HG03342 (cell line): ENCODE measurements at regions not wholly inside any gene's neighbourhood (a gene's known extent, or its start where the extent isn't known, plus 50 kb on each side); places are given as distances from the start of the nearest gene placed in this dataset.
A peak's percentile ranks its signal among the peaks of the same experiment; 100 is the strongest.

Experiments
- ATAC-seq: cut with Tn5 transposase; IDR thresholded peaks from one replicate; pipeline ENCODE4 v1.9.1; 2021; ENCODE audit warnings: mild to moderate bottlenecking, moderate library complexity; ENCODE audit not compliant: unreplicated experiment

DNA sequence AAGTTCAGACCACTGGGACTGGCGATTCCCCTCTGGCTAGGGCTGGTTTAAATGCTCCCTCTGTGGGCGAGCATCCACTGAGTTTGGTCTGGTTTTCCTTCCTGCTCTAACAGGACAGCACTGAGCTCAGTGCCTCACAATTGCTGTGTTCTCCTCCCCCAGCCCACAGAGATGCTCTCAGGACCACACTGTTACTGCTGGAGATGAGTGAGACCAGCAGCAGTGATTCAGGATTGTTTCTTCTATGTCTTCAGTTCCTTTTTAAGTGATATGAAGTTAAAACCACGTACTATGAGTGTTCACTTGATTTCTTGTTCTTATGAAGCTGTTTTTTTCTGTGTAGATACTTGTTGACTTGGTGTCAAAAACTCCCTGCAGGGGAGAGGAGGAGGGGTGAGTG lies 180.4 kb upstream of the COL8A1 start:
- ATAC-seq, result no peak

DNA sequence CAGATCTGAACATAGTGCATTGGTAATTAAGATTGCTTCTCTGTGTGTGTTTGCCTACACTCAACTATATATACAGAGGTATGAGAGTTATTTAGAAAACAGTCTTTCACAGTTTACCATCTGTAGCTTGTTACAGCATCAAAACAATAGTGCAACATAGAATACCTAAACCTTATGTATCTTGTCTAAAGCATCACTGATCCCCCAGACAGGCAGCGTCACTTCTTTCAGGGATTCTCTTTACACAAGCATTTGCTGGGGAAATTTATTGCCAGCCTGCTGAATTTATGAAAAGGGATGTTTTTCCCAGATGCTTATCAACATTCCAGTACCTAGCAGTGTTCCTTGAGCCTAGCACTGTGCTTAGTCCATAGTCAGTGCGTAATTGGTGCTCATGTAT lies 195.8 kb upstream of the COL8A1 start:
- ATAC-seq, result no peak

DNA sequence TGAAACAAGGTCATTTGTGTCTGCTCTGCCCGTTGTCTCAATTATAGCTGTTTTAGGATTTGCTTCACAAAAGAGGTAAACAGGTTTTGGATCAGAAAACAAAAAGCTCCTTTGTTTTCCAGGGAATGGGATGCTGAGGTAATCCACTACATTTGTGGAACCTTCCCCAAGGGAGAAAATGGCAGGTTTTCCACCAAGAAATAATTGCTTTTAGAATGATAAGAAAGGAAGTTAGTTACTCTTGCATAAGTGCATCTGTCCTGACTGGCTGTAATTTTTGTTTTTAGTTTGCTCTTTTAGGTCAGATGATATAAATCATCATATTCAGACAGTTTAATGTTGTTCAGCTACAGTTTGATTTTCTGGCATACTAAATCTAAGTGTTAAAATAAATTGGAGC lies 198.5 kb upstream of the COL8A1 start:
- ATAC-seq, result no peak

DNA sequence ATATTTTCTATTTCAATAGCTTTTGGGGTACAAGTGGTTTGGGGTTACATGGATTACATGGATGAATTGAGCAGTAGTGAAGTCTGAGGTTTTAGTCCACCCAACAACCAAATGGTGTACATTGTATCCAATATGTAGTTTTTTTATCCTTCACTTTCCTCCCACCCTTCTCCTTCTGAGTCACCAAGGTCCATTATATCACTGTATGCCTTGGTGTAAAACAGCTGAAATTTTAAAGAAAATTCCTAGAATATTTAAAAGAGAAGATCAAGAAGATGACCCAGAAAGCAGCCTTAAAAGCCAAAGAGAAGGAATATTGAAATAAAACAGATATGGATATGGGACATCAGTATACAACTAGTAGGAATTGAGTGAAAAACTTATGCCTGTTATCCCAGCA lies 204.2 kb upstream of the COL8A1 start:
- no peak for ATAC-seq

DNA sequence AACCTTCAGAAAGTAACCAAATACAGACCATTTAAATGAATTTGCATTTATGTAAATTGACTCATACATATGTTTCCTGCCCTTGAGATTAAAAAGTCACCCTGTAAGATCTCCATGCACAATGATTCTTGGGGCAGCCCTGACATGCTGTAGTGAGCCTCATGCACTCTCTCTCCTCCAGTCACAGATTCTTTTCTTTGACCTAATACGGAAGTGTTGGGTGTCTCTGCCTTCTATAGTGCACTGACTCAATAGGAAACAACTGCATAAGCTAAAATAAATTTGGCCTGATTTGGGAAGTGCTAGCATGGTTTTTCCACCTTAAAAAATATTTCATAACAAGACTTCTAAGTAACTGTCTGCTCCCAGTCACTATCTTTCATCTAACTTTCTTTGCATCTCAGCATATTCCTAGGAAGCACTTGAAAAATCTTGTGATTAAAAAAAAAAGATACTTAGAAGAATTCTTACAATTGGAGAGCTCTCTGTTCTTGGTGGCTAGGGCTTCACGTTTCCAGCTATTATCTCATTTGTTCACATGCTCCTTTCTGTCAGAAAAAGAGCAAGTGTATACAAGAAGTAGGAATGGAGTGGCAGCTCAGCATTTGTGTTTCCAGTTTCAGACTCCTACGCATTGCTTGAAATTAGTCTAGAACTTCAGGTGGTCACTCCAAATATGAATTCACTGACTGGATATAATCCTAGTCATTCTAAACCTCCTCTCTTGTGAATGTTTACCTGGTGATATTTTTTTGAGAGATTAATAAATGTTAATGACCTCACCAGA lies 207.9 kb upstream of the COL8A1 start:
- peak; percentile 66 for ATAC-seq

DNA sequence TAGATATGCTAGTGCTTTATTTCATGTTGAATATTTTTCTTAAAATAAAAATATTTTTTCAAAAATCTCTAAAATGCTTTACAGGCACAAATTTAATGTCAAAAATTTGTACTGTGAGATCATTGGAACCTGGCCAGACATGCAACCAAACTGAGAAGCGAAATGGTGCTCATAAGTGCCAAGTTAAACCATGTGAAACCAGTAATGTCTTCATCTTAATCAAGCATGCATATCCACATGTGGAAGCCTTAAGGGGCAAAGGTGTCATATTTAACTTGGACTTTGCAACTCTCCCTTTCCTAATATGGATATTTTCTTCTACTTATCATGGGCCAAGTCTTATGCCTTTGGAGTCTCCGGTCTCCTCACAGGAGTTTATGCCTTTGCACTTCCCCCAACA lies 208.9 kb upstream of the COL8A1 start:
- ATAC-seq, result no peak

DNA sequence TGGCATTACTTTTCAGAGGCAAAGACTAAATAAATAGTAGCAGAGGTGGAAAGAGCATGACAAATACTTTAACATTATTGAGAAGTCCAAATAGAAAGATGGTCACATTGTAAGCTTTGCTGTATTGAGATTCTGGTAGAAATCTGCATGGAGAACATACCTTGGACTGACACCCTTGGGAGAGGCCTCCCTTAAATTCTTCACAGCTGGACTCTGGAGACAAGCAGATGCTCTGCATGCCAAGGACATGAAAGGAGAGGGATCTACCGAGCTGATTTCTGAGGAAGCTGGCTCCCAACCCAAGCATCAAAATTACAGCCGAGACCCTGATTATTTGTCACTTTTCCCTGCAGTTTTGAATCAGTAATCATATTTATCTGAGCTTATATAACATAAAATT lies 212.5 kb upstream of the COL8A1 start:
- ATAC-seq, result no peak

DNA sequence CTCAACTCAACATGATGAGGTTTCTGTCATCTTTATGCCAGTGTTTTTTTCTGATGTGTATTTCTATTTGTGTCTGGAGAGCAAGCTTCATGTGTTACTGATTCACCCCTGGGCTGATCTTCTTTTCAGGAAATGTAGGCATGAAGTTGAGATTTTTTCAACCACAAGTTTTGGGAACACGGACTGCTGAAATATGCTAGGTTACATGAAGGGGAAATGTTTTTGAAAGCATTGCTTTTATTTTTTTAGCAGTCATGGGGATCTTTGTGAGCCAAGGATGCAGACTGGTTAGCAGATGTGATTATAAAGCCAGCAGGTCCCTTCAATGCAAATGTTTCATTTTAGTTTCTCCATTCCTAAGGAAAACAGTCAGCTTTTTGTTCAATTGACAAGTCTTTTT lies 219.3 kb upstream of the COL8A1 start:
- no peak for ATAC-seq

DNA sequence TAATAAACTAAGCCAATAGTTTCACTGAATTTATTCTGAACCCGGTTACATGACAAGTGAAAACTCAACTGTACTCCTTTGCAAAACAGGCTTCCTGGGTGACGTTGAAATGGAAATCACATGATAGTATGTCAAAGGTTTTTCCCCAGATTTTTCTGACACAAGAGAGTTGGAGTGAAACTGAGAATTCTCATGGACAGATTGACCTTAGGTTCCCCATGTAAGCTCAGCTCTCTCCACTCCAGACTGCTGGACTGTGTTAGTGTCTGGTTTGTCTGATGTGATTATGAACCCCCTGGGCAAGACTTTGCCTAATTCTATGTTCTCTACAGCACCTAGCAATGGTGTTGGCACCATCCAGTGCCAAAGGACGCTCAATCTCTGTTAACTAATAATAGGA lies 219.7 kb upstream of the COL8A1 start:
- ATAC-seq, result peak; percentile 73

DNA sequence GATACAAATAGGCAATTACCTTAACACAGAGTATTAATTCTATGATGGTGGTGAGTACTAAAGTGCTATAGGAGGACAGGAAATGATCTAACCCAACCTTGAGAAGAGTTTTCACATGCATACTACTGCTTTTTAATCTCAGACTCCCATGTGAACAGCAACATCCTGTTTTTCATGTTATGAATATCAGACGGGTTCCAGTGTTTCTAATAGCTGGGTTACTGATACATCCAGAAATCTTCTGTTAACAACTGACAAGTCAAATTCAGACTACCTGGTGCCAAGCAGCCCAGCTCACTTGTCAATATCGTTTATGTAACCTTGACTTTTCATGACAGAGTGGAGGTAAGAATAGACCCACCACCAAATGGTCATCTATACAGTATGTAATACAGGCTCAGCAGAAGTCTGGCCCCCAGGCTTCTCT lies 220.2 kb upstream of the COL8A1 start:
- ATAC-seq, result peak; percentile 65

DNA sequence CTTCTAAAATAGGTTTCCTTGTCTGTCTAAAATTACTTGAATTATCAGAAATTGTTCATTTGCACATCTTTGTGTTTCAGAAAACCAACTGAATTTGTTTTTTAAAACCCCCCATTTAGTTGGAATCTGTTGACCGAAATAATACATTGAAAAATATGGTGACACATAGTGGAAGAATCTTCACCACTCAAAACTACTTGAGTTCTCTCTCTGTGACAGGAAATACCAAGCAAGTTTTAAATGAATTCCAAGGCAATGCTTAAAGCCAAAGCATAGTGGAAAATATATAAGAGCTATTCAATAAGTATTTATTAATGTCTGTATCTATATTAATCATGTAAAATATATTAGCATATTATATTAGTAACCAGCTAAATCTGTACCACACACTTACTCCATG lies 224.9 kb upstream of the COL8A1 start:
- ATAC-seq, result no peak

DNA sequence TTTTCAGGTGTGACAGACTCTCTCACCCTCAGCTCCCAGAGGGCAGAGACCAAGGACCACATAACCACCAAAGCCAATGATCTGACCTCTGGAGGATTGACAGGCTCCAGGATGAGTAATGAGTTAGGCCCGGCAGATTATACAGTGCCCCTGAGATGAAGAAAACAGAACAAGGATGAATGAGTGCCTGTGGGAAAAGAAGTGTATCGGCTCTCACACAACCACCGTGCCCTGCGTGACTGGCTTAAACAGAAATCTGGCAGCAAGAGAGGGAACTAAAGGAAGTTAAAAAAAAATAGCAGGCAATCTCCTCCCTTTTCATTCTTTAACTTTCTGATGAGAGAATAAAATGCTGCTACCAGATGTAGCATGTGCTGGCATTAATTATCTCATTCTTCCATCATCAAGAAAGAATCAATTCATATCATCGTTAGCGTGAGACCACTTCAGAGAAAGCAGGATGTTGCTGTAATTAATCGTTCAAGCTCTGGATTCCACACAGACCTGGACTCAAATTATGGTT lies 227.5 kb upstream of the COL8A1 start:
- ATAC-seq, result no peak

DNA sequence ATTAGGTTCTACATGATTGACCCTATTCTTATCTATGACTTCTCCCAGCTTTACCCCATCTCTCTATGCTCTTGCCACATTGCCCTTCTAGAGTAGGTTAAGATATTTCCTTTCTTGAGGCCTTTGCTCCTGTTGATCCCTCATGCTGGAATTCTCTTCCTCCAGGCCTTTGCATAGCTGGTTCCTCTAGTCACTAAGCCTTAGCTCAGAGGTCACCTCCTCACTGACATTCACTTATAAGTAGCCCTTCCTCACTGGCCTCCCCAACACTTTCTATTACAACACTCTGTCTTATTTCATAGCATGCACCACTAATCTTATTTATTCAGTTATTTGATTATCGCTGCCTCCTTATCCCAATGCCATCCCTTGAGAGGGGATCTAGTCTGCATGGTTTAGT lies 228.4 kb upstream of the COL8A1 start:
- ATAC-seq, result no peak

DNA sequence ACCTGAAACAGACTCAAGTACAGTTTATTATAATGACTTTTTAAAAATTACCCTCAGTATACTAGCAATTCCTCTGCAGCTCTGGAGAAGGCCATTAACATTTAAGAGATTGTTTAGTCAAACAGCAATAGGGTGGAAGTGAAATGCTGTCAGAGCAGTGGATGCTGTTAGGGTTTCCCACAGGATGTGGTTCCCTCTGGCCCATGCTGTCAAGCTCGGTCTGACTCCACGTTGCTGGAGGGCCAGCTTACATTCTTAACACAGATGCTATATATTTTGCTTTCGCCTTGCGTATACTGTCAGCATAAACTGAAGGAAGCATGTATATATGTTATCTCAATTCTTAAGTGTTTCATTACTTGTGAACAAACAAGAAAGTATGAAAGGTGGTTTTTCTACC lies 231.1 kb upstream of the COL8A1 start:
- peak; percentile 61 for ATAC-seq

DNA sequence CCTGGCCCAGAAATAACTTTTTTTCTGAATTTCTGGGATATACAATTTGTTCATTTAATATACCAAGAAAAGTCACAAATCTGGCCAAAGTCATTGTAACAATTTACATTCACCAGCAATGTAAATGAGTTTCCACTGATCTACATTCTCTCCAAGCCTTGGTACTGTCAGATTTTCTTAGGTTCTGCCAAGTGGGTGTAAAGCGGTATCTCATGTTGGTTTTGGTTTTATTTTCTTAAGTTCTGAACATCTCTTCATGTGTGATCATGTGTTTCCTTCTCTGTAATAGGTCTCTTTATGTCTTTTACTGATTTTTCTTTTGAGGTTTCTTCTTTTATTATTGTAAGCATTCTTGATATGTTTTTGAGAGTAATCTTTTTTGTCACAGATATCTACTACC lies 235.6 kb upstream of the COL8A1 start:
- ATAC-seq, result no peak

DNA sequence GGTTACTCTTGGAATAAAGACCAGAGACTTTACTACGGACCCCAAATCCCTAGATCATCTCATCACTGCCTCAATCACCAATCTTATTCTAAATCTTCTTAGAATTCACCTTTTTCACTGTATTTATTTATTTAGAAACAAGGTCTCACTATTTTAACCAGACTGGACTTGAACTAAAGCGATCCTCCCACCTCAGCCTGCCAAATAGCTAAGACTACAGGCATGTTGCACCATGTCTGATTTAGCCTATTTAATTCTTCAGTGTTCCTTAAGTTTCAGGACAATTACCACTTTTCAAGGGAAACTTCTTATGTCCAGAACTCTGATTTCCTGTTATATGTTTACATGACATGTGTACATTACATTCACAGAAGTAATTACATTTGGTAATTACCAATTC lies 238.0 kb upstream of the COL8A1 start:
- ATAC-seq, result no peak

DNA sequence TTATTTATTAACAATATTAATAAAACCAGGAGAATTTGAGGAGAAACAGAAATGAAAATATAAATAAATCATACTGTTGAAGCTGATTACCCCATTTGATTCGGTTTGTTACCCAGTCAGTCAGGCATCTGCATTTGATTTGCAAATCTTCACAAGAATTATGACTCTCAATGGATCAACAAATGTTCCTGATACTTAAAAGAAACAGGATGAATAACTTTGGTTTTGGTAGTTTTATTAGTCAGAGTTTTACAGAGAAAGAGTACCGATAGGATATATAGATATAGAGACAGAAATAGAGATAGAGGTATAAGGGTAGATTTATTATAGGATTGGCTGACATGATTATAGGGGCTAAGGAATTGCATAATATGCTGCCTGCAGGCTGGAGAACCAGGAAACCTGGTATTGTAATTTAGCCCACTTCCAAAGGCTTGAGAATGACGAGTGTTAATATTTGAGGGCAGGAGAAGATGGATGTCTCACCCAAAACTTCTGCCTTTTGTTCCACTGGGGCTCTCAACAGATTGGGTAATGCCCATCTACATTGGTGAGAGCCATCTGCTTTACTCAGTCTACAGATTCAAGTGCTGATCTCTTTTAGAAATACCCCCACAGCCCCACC lies 241.6 kb upstream of the COL8A1 start:
- ATAC-seq, result no peak

DNA sequence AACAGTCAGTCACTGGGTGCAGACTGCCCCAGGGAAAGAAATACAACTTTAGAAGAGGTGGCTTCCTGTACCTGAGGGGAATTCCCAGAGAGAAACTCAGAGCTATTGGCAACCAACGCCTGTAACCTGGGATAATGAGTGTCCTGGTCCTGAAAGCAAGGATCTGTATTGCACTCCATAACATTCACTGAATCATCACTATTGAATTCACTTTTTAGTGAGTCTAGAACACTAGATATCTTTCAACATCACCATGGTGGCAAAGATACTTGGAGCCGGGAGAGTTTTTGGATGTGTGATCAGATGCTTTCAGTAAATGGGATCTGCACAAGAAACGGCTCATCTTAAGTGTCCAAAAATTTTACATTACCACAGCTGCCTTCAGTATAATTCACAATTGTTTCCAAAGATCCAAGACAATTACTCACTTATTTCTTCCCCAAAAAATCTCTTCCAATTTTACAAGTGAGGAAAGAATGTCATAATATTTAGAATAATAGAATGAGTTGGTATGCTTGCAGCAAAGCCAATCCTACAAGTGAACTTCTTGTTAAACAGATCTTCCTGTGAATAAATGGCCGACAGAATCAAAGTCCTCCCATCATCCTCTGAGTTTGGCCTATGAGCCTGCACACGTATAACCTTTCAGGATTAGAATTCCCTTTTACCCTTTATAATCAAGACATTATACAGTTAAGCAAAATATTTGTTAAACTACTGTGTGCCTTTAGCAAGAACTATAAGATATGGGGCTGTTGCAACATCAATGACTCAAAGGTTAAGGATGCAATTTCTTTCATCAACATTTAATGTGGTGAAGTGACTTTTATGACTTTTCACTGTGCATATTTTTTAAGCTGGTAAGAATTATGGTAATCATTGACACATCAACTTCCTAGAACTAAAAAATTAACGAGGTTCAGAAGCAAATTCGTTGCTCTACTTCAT lies 243.3 kb upstream of the COL8A1 start:
- no peak for ATAC-seq

DNA sequence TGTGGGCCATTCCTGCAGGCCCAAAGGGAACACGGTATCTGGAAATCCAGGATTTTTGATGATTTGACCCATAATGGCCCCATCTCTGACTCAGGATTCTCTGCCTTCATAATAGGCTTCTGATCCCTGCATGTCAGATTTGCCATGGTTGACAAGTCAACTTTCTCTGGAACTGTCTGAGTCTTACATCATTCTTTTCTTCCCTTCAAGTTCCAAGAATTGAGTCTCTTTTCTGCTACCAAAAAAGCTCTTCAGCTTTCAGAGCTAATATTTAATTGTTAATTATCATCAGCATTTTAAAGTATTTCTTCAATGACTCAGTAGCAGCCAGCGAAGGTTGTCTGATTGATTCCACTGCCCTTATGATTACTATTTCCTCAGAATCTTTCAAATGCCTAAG lies 244.4 kb upstream of the COL8A1 start:
- no peak for ATAC-seq

DNA sequence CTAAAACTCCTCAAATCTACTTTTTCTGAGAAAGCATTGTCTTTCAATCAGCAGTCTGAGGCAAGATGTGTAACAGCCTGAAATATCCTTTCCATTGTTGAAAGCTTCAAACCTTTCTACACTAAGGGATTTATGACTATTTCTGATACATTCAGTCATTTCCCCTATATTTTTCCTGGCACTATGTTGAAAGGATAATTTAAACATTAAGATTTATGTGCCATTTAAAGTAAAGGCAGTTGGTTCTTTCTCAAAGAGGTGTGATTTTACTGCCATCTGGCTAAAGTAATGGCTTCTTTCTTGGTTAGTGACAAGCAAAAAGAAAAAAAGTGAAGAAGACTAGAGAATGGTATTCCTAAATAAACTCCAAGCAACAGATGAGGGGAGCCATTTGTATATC lies 249.6 kb upstream of the COL8A1 start:
- no peak for ATAC-seq

DNA sequence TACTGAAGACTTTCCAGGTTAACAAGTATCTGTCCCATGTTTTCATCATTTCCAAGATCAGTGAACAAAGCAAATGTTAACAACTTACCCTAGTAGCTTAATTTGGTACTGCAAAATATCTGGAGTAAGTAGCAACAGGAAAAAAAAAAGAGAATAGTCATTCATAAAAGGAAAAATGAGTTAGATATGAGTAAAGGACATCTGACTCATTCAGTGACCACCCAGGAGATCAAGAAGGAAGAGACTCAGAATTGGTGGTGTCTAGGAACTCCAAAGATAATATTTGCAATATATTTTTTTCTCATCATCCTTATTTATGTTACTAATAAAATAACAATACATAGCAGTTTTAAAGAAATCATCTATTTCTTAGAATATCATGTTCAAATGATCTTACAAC lies 253.8 kb upstream of the COL8A1 start:
- ATAC-seq, result no peak
